GM23338 (cell line): ENCODE measurements at regions not wholly inside any gene's neighbourhood (a gene's known extent, or its start where the extent isn't known, plus 50 kb on each side); places are given as distances from the start of the nearest gene placed in this dataset.

Source experiments
- ATAC-seq: fragments of 200-7000 bp; cut with Tn5 transposase; 3 replicates; pipeline ENCODE4 v1.9.1; 2020
- DNase-seq: peaks from one replicate; pipeline ENCODE4 v3.0.0-alpha.2; 2015; ENCODE audit warnings: low spot score
- H2AFZ ChIP-seq: fragments of 200-600 bp; sonication (generic); 2 replicates; pipeline ENCODE4 v1.8.0; 2016; ENCODE audit warnings: antibody characterized with exemption, mild to moderate bottlenecking, moderate library complexity
- H3F3A ChIP-seq: fragments of 200-600 bp; sonication (generic); replicated peaks from 2 replicates; pipeline ENCODE4 v1.8.0; 2017; ENCODE audit warnings: antibody characterized with exemption, mixed run types, low read depth
- H3K27ac ChIP-seq: fragments of 200-600 bp; sonication (generic); 2 replicates; pipeline ENCODE4 v1.6.1; 2016; ENCODE audit warnings: low read depth
- H3K27me3 ChIP-seq: fragments of 200-600 bp; sonication (generic); 2 replicates; pipeline ENCODE4 v1.8.0; 2016; ENCODE audit warnings: mild to moderate bottlenecking, mixed run types, moderate library complexity; ENCODE audit not compliant: insufficient read depth
- H3K36me3 ChIP-seq: fragments of 200-600 bp; sonication (generic); 2 replicates; pipeline ENCODE4 v1.8.0; 2016; ENCODE audit warnings: mild to moderate bottlenecking; ENCODE audit not compliant: insufficient read depth
- H3K4me1 ChIP-seq: fragments of 200-600 bp; sonication (generic); 2 replicates; pipeline ENCODE4 v1.8.0; 2016; ENCODE audit warnings: mild to moderate bottlenecking, moderate library complexity; ENCODE audit not compliant: insufficient read depth
- H3K4me2 ChIP-seq: fragments of 200-600 bp; sonication (generic); 2 replicates; pipeline ENCODE4 v1.7.1; 2017; ENCODE audit warnings: mixed run types
- H3K4me3 ChIP-seq: fragments of 200-600 bp; sonication (generic); 2 replicates; pipeline ENCODE4 v1.6.1; 2016; ENCODE audit warnings: mixed run types
- H3K79me2 ChIP-seq: fragments of 200-600 bp; sonication (generic); replicated peaks from 2 replicates; pipeline ENCODE4 v1.8.0; 2017; ENCODE audit warnings: mild to moderate bottlenecking; ENCODE audit not compliant: insufficient read depth
- H3K9me2 ChIP-seq: fragments of 200-600 bp; sonication (generic); 2 replicates; pipeline ENCODE4 v1.8.0; 2017; ENCODE audit not compliant: insufficient read depth
- H4K20me1 ChIP-seq: fragments of 200-600 bp; sonication (generic); replicated peaks from 2 replicates; pipeline ENCODE4 v1.8.0; 2017; ENCODE audit warnings: mild to moderate bottlenecking; ENCODE audit not compliant: insufficient read depth
- H3K27ac Mint-ChIP-seq: 2 replicates; pipeline ENCODE4 v1.8.0; 2020; ENCODE audit warnings: inconsistent platforms, mild to moderate bottlenecking, moderate library complexity, mixed read lengths
- H3K27me3 Mint-ChIP-seq: 3 replicates; pipeline ENCODE4 v1.8.0; 2022; ENCODE audit warnings: low read depth, mild to moderate bottlenecking, moderate library complexity, mixed read lengths, inconsistent platforms; ENCODE audit not compliant: insufficient read depth, poor library complexity
- H3K36me3 Mint-ChIP-seq: 3 replicates; pipeline ENCODE4 v1.8.0; 2021; ENCODE audit warnings: low read depth, mild to moderate bottlenecking, inconsistent platforms, moderate library complexity, mixed read lengths
- H3K4me1 Mint-ChIP-seq: 3 replicates; pipeline ENCODE4 v1.8.0; 2020; ENCODE audit warnings: mild to moderate bottlenecking, inconsistent platforms, mixed read lengths
- H3K4me3 Mint-ChIP-seq: 3 replicates; pipeline ENCODE4 v1.8.0; 2021; ENCODE audit warnings: moderate library complexity, mild to moderate bottlenecking, inconsistent platforms, mixed read lengths
- H3K9me3 Mint-ChIP-seq: 3 replicates; pipeline ENCODE4 v1.8.0; 2020; ENCODE audit warnings: moderate library complexity, mild to moderate bottlenecking, inconsistent platforms, mixed read lengths
- CREB1 ChIP-seq: fragments of 250-450 bp; sonication (Bioruptor Pico); IDR thresholded peaks from 2 replicates; pipeline ENCODE4 v1.5.0; 2020; ENCODE audit warnings: low read depth, mild to moderate bottlenecking, moderate library complexity
- EZH2 ChIP-seq: fragments of 200-600 bp; sonication (generic); IDR thresholded peaks from one replicate; pipeline ENCODE4 v1.8.0; 2017; ENCODE audit warnings: antibody characterized with exemption, mild to moderate bottlenecking, low read depth; ENCODE audit not compliant: unreplicated experiment
- EZH2phosphoT487 ChIP-seq: fragments of 200-600 bp; sonication (generic); IDR thresholded peaks from one replicate; pipeline ENCODE4 v1.8.1; 2018; ENCODE audit warnings: antibody characterized with exemption; ENCODE audit not compliant: unreplicated experiment
- JUNB ChIP-seq: IDR thresholded peaks from one replicate; pipeline ENCODE4 v1.6.1; 2016; ENCODE audit warnings: antibody characterized with exemption; ENCODE audit not compliant: unreplicated experiment
- NANOG ChIP-seq: IDR thresholded peaks from 2 replicates; pipeline ENCODE4 v1.6.1; 2016; ENCODE audit warnings: antibody characterized with exemption, borderline replicate concordance
- POLR2AphosphoS5 ChIP-seq: IDR thresholded peaks from 2 replicates; pipeline ENCODE4 v1.6.1; 2016; ENCODE audit warnings: antibody characterized with exemption, low read depth
- STAT1 ChIP-seq: IDR thresholded peaks from one replicate; pipeline ENCODE4 v1.6.1; 2016; ENCODE audit warnings: antibody characterized with exemption; ENCODE audit not compliant: unreplicated experiment
- ZNF114 ChIP-seq: fragments of 250-450 bp; sonication (Bioruptor Pico); IDR thresholded peaks from 2 replicates; pipeline ENCODE4 v1.5.0; 2020; ENCODE audit warnings: mild to moderate bottlenecking, moderate library complexity
- ZNF331 ChIP-seq: fragments of 250-450 bp; sonication (Bioruptor Pico); IDR thresholded peaks from 2 replicates; pipeline ENCODE4 v1.5.0; 2020; ENCODE audit warnings: low read depth, mild to moderate bottlenecking, moderate library complexity
- TF ChIP-seq, protein P1 (sequence below): IDR thresholded peaks from one replicate; pipeline ENCODE4 v1.6.1; 2018; ENCODE audit warnings: antibody characterized with exemption; ENCODE audit not compliant: unreplicated experiment
- TF ChIP-seq, protein P2 (sequence below), 2 experiments: fragments of 200-600 bp in 1 of 2; sonication (generic) in 1 of 2; conservative IDR thresholded peaks; 2 replicates each; pipeline versions ENCODE4 v1.5.1 to v1.6.1; 2016 to 2017; ENCODE audit warnings: antibody characterized with exemption in 2 of 2, low read depth in 2 of 2, mild to moderate bottlenecking in 2 of 2, moderate library complexity in 1 of 2
- TF ChIP-seq, protein P3 (sequence below): IDR thresholded peaks from 2 replicates; pipeline ENCODE4 v1.6.1; 2016; ENCODE audit warnings: antibody characterized with exemption

DNA sequence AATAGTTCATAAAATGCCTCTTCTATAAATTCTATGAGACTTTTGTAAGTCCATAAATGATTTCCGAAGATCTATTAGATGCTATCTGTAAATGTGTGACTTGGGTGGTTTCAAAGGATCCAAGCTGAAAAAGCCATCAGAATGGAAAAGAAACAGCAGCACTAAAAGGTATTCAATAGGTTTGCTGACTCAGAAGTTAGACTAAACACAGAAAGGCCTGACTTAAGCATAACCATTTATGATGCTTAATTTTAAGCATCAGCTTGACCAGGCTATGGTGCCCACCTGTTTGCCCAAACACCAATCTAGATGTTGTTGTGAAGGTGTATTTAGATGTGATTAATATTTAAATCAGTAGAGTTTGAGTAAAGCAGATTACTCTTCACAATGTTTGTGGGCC lies 513.5 kb downstream of the TFAP2A start:
- Histone ChIP-seq H3K4me1 (no peaks in the 10 kb centered on the region), H3K36me3 (no peaks in the 10 kb centered on the region), H2AFZ (no peak overlapping the region), H3K4me3 (no peak overlapping the region), H4K20me1 (no peaks in the 10 kb centered on the region), H3K79me2 (no peaks in the 10 kb centered on the region), H3F3A (no peaks in the 10 kb centered on the region), H3K4me2 (no peak overlapping the region), H3K27ac (no peak overlapping the region), H3K27me3 (no peaks in the 10 kb centered on the region), H3K9me2 (no peaks in the 10 kb centered on the region)
- TF ChIP-seq STAT1 (no peak), JUNB (no peak), CREB1 (CRISPR knock-in tag) (no peak), ZNF114 (CRISPR knock-in tag) (no peak)
- TF ChIP-seq, protein P1, sequence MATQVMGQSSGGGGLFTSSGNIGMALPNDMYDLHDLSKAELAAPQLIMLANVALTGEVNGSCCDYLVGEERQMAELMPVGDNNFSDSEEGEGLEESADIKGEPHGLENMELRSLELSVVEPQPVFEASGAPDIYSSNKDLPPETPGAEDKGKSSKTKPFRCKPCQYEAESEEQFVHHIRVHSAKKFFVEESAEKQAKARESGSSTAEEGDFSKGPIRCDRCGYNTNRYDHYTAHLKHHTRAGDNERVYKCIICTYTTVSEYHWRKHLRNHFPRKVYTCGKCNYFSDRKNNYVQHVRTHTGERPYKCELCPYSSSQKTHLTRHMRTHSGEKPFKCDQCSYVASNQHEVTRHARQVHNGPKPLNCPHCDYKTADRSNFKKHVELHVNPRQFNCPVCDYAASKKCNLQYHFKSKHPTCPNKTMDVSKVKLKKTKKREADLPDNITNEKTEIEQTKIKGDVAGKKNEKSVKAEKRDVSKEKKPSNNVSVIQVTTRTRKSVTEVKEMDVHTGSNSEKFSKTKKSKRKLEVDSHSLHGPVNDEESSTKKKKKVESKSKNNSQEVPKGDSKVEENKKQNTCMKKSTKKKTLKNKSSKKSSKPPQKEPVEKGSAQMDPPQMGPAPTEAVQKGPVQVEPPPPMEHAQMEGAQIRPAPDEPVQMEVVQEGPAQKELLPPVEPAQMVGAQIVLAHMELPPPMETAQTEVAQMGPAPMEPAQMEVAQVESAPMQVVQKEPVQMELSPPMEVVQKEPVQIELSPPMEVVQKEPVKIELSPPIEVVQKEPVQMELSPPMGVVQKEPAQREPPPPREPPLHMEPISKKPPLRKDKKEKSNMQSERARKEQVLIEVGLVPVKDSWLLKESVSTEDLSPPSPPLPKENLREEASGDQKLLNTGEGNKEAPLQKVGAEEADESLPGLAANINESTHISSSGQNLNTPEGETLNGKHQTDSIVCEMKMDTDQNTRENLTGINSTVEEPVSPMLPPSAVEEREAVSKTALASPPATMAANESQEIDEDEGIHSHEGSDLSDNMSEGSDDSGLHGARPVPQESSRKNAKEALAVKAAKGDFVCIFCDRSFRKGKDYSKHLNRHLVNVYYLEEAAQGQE: no peak
- ATAC-seq (no peak), DNase-seq (no peak)
- no peaks in the 10 kb centered on the region for H3K36me3 Mint-ChIP-seq
- no peaks in the 10 kb centered on the region for H3K9me3 Mint-ChIP-seq
- no peaks in the 10 kb centered on the region for H3K4me1 Mint-ChIP-seq
- no peak overlapping the region for H3K4me3 Mint-ChIP-seq
- no peaks in the 10 kb centered on the region for H3K27me3 Mint-ChIP-seq
- no peak overlapping the region for H3K27ac Mint-ChIP-seq

DNA sequence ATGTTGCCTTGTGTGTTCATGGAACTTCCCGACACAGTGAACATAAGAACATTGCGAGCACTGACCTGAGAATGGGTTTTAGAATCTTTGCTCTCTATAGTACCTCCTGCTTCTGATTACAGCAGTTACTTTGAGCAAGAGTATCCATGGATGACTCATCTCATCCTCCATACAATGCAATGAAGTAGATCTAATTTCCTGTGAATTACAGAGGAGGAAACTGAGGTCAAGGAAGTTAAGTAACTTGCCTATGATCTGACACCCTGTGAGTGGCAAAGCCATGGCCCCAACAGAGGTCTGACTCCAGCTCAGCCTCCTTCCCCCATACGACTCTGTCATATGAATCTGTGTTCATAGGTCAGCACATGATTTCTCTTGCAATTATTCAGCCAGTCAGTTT lies 518.1 kb downstream of the TFAP2A start:
- Histone ChIP-seq H3K27ac (no peak overlapping the region), H2AFZ (no peak overlapping the region), H3K4me2 (no peak overlapping the region), H3K79me2 (no peaks in the 10 kb centered on the region), H3K9me2 (no peaks in the 10 kb centered on the region), H3K4me1 (no peaks in the 10 kb centered on the region), H4K20me1 (no peaks in the 10 kb centered on the region), H3K27me3 (no peaks in the 10 kb centered on the region), H3K4me3 (no peak overlapping the region), H3K36me3 (no peaks in the 10 kb centered on the region), H3F3A (no peaks in the 10 kb centered on the region)
- no peak overlapping the region for H3K27ac Mint-ChIP-seq
- ATAC-seq (no peak), DNase-seq (no peak)
- no peaks in the 10 kb centered on the region for H3K9me3 Mint-ChIP-seq
- H3K36me3 Mint-ChIP-seq: no peaks in the 10 kb centered on the region
- peaks cover 2% of the 10 kb centered on the region for H3K27me3 Mint-ChIP-seq
- no peak overlapping the region for H3K4me3 Mint-ChIP-seq
- H3K4me1 Mint-ChIP-seq: no peaks in the 10 kb centered on the region
- TF ChIP-seq NANOG (no peak), EZH2 (no peak), ZNF331 (no peak), EZH2phosphoT487 (no peak), JUNB (no peak), POLR2AphosphoS5 (no peak)
- TF ChIP-seq, protein P2, sequence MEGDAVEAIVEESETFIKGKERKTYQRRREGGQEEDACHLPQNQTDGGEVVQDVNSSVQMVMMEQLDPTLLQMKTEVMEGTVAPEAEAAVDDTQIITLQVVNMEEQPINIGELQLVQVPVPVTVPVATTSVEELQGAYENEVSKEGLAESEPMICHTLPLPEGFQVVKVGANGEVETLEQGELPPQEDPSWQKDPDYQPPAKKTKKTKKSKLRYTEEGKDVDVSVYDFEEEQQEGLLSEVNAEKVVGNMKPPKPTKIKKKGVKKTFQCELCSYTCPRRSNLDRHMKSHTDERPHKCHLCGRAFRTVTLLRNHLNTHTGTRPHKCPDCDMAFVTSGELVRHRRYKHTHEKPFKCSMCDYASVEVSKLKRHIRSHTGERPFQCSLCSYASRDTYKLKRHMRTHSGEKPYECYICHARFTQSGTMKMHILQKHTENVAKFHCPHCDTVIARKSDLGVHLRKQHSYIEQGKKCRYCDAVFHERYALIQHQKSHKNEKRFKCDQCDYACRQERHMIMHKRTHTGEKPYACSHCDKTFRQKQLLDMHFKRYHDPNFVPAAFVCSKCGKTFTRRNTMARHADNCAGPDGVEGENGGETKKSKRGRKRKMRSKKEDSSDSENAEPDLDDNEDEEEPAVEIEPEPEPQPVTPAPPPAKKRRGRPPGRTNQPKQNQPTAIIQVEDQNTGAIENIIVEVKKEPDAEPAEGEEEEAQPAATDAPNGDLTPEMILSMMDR (conservative IDR thresholded peaks at IDR 0.05; ENCODE audit: low read depth in 2 of 2): no peak
- TF ChIP-seq, protein P3, sequence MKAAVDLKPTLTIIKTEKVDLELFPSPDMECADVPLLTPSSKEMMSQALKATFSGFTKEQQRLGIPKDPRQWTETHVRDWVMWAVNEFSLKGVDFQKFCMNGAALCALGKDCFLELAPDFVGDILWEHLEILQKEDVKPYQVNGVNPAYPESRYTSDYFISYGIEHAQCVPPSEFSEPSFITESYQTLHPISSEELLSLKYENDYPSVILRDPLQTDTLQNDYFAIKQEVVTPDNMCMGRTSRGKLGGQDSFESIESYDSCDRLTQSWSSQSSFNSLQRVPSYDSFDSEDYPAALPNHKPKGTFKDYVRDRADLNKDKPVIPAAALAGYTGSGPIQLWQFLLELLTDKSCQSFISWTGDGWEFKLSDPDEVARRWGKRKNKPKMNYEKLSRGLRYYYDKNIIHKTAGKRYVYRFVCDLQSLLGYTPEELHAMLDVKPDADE: no peak
